Liver (tissue), 3 donors: ENCODE measurements at regions not wholly inside any gene's neighbourhood (a gene's known extent, or its start where the extent isn't known, plus 50 kb on each side); places are given as distances from the start of the nearest gene placed in this dataset.

Source experiments
- EGR1 ChIP-seq, 2 donors: IDR thresholded peaks; 2 replicates each; pipeline ENCODE4 v1.6.1; 2016 to 2018; ENCODE audit warnings: antibody characterized with exemption in 2 of 2, low read depth in 2 of 2
- FOXA1 ChIP-seq: IDR thresholded peaks from 2 replicates; pipeline ENCODE4 v1.6.1; 2016; ENCODE audit warnings: antibody characterized with exemption
- FOXA2 ChIP-seq: IDR thresholded peaks from 2 replicates; pipeline ENCODE4 v1.6.1; 2016; ENCODE audit warnings: antibody characterized with exemption
- GABPA ChIP-seq, 2 donors: IDR thresholded peaks in 1 of 2; conservative IDR thresholded peaks in 1 of 2; 2 replicates each; pipeline ENCODE4 v1.6.1; 2016; ENCODE audit warnings: antibody characterized with exemption in 2 of 2, mild to moderate bottlenecking in 1 of 2, moderate library complexity in 1 of 2
- HNF4A ChIP-seq, 2 donors: conservative IDR thresholded peaks; 2 replicates each; pipeline ENCODE4 v1.6.1; 2016; ENCODE audit warnings: antibody characterized with exemption in 2 of 2, mild to moderate bottlenecking in 2 of 2
- JUND ChIP-seq, 2 donors: IDR thresholded peaks; 2 replicates each; pipeline ENCODE4 v1.6.1; 2016; ENCODE audit warnings: antibody characterized with exemption in 2 of 2
- RAD21 ChIP-seq, 2 donors: IDR thresholded peaks; 2 replicates each; pipeline ENCODE4 v1.6.1; 2016; ENCODE audit warnings: antibody characterized with exemption in 2 of 2, mild to moderate bottlenecking in 2 of 2
- REST ChIP-seq: IDR thresholded peaks from 2 replicates; pipeline ENCODE4 v1.6.1; 2016; ENCODE audit warnings: antibody characterized with exemption, mild to moderate bottlenecking
- SP1 ChIP-seq: IDR thresholded peaks from 2 replicates; pipeline ENCODE4 v1.6.1; 2018; ENCODE audit warnings: antibody characterized with exemption, mild to moderate bottlenecking
- TAF1 ChIP-seq: conservative IDR thresholded peaks from 2 replicates; pipeline ENCODE4 v1.6.1; 2016; ENCODE audit warnings: antibody characterized with exemption, mild to moderate bottlenecking
- TF ChIP-seq, protein P1 (sequence below): fragments of 150-350 bp; IDR thresholded peaks from 2 replicates; pipeline ENCODE4 v1.5.1; 2017; ENCODE audit warnings: improper control_type of control experiment, low read depth, low read length; ENCODE audit not compliant: missing input control
- TF ChIP-seq, protein P2 (sequence below): IDR thresholded peaks from 2 replicates; pipeline ENCODE4 v1.6.1; 2016; ENCODE audit warnings: antibody characterized with exemption
- TF ChIP-seq, protein P3 (sequence below): IDR thresholded peaks from 2 replicates; pipeline ENCODE4 v1.6.1; 2016; ENCODE audit warnings: antibody characterized with exemption
- TF ChIP-seq, protein P4 (sequence below): IDR thresholded peaks from 2 replicates; pipeline ENCODE4 v1.6.1; 2016; ENCODE audit warnings: antibody characterized with exemption
- donor health status: healthy.
- donor health status: healthy.

DNA sequence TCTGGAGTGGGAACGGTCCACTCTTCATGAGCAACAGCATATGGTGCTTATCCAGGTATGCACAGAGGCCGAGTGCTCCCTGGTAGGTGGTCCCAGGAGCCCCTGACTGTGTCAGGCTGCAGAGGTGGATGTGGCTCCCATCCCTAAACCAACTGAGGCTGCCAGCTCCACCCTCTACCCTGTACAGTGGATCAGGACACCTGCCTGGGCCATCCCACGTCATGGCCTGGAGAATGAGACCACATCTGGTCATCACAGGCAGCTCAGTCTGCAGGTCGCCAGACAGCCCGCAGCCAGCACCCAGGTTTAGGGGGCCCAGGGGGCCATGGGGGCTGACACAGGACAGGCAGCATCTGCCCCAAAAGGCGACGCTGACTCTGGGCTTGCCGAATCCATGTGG lies 100.3 kb upstream of the TMEM18 start:
- TF ChIP-seq, protein P1, sequence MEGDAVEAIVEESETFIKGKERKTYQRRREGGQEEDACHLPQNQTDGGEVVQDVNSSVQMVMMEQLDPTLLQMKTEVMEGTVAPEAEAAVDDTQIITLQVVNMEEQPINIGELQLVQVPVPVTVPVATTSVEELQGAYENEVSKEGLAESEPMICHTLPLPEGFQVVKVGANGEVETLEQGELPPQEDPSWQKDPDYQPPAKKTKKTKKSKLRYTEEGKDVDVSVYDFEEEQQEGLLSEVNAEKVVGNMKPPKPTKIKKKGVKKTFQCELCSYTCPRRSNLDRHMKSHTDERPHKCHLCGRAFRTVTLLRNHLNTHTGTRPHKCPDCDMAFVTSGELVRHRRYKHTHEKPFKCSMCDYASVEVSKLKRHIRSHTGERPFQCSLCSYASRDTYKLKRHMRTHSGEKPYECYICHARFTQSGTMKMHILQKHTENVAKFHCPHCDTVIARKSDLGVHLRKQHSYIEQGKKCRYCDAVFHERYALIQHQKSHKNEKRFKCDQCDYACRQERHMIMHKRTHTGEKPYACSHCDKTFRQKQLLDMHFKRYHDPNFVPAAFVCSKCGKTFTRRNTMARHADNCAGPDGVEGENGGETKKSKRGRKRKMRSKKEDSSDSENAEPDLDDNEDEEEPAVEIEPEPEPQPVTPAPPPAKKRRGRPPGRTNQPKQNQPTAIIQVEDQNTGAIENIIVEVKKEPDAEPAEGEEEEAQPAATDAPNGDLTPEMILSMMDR = no peak
- TF ChIP-seq GABPA (IDR thresholded peaks at IDR 0.05 in 1 of 2, conservative IDR thresholded peaks at IDR 0.05 in 1 of 2) (no peak), HNF4A (conservative IDR thresholded peaks at IDR 0.05) (no peak), JUND (IDR thresholded peaks at IDR 0.05) (no peak), TAF1 (no peak), RAD21 (IDR thresholded peaks at IDR 0.05) (no peak), FOXA2 (no peak), FOXA1 (no peak), SP1 (no peak), EGR1 (IDR thresholded peaks at IDR 0.05; ENCODE audit: low read depth in 2 of 2) (no peak), REST (no peak)
- TF ChIP-seq, protein P2, sequence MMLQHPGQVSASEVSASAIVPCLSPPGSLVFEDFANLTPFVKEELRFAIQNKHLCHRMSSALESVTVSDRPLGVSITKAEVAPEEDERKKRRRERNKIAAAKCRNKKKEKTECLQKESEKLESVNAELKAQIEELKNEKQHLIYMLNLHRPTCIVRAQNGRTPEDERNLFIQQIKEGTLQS = no peak
- TF ChIP-seq, protein P3, sequence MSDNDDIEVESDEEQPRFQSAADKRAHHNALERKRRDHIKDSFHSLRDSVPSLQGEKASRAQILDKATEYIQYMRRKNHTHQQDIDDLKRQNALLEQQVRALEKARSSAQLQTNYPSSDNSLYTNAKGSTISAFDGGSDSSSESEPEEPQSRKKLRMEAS = no peak
- TF ChIP-seq, protein P4, sequence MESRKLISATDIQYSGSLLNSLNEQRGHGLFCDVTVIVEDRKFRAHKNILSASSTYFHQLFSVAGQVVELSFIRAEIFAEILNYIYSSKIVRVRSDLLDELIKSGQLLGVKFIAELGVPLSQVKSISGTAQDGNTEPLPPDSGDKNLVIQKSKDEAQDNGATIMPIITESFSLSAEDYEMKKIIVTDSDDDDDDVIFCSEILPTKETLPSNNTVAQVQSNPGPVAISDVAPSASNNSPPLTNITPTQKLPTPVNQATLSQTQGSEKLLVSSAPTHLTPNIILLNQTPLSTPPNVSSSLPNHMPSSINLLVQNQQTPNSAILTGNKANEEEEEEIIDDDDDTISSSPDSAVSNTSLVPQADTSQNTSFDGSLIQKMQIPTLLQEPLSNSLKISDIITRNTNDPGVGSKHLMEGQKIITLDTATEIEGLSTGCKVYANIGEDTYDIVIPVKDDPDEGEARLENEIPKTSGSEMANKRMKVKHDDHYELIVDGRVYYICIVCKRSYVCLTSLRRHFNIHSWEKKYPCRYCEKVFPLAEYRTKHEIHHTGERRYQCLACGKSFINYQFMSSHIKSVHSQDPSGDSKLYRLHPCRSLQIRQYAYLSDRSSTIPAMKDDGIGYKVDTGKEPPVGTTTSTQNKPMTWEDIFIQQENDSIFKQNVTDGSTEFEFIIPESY = no peak
